ENCODE measurements at regions not wholly inside any gene's neighbourhood (a gene's known extent, or its start where the extent isn't known, plus 50 kb on each side); places are given as distances from the start of the nearest gene placed in this dataset.
A peak's percentile ranks its signal among the peaks of the same experiment; 100 is the strongest.
"Not testable (repeated sequence)": the region's sequence is repeated elsewhere in the genome, so short reads cannot be mapped to it uniquely, and the experiment has no call there.

DNA sequence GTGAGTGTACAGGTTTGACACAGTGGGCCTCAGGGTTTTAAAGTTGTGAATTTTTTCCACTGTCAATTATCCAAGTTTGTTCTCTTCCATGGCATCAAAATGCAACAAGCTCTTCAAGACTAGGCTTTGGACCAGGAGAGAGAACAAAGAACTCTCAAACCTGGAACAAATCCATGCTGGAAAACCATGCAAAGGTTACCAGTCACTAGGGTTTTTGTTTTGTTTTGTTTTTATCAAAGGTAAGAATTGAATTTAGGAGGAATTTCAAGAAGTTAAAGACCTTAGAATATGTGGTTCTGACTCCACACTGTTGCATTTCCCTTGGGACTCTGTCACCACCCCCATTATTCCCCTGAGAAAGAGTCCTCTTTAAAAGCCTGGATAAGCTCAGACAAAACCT is 191.1 kb upstream of the PIK3R1 start:
- TF ChIP-seq NR2F2 (IDR thresholded peaks at IDR 0.05) (no peak), EGR1 (IDR thresholded peaks at IDR 0.05; ENCODE audit: low read depth in 2 of 2) (no peak), HNF4A (conservative IDR thresholded peaks at IDR 0.05) (no peak), JUND (IDR thresholded peaks at IDR 0.05) (no peak), RXRA (IDR thresholded peaks at IDR 0.05) (no peak), SP1 (IDR thresholded peaks at IDR 0.05) (no peak)
- TF ChIP-seq, protein P1, sequence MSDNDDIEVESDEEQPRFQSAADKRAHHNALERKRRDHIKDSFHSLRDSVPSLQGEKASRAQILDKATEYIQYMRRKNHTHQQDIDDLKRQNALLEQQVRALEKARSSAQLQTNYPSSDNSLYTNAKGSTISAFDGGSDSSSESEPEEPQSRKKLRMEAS (IDR thresholded peaks at IDR 0.05): no peak
- TF ChIP-seq, protein P2, sequence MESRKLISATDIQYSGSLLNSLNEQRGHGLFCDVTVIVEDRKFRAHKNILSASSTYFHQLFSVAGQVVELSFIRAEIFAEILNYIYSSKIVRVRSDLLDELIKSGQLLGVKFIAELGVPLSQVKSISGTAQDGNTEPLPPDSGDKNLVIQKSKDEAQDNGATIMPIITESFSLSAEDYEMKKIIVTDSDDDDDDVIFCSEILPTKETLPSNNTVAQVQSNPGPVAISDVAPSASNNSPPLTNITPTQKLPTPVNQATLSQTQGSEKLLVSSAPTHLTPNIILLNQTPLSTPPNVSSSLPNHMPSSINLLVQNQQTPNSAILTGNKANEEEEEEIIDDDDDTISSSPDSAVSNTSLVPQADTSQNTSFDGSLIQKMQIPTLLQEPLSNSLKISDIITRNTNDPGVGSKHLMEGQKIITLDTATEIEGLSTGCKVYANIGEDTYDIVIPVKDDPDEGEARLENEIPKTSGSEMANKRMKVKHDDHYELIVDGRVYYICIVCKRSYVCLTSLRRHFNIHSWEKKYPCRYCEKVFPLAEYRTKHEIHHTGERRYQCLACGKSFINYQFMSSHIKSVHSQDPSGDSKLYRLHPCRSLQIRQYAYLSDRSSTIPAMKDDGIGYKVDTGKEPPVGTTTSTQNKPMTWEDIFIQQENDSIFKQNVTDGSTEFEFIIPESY (IDR thresholded peaks at IDR 0.05): no peak
- Histone ChIP-seq H3K9ac (ENCODE audit: low read depth in 1 of 2, low read length in 2 of 2) (no peak overlapping the region), H3K4me1 (ENCODE audit: control insufficient read depth in 4 of 4, insufficient read depth in 4 of 4, low read length in 3 of 4) (peaks cover 0 to 10% (median 3%) of the 10 kb centered on the region in 4 donors), H3K36me3 (ENCODE audit: control insufficient read depth in 4 of 4, insufficient read depth in 3 of 4, low read depth in 1 of 4, low read length in 3 of 4) (no peaks in the 10 kb centered on the region), H3K27me3 (ENCODE audit: control insufficient read depth in 4 of 4, insufficient read depth in 4 of 4, low read length in 3 of 4) (no peaks in the 10 kb centered on the region), H3K27ac (ENCODE audit: low read depth in 1 of 2, low read length in 2 of 2) (no peak overlapping the region), H3K4me3 (ENCODE audit: low read depth in 1 of 3, low read length in 3 of 3) (no peak overlapping the region), H3K9me3 (ENCODE audit: control insufficient read depth in 4 of 4, low read length in 3 of 4) (no peaks in the 10 kb centered on the region)
- DNase-seq (ENCODE audit: low spot score): no peak

DNA sequence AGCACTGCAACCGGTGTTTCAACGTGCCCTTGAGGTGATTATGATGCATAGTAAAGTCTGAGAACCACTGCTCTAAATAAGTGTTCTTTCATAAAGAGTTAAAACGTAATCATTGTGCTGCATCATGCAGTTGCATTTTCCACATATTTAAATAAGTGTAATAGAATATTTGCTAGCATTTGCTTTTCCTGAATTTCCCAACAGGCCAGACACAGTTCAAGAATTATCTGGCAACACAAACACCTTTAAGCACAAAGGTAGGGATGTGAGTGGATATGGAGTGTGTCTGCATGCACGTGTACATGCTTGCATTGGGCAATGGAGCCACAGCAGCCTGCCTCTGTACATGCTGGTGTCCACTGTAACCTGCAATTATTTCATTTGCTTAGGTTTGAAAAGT is 193.6 kb upstream of the PIK3R1 start:
- Histone ChIP-seq H3K27ac (ENCODE audit: low read depth in 1 of 2, low read length in 2 of 2) (no peak overlapping the region), H3K9me3 (ENCODE audit: control insufficient read depth in 4 of 4, low read length in 3 of 4) (no peaks in the 10 kb centered on the region), H3K4me3 (ENCODE audit: low read depth in 1 of 3, low read length in 3 of 3) (no peak overlapping the region), H3K9ac (ENCODE audit: low read depth in 1 of 2, low read length in 2 of 2) (no peak overlapping the region), H3K36me3 (ENCODE audit: control insufficient read depth in 4 of 4, insufficient read depth in 3 of 4, low read depth in 1 of 4, low read length in 3 of 4) (no peaks in the 10 kb centered on the region), H3K4me1 (ENCODE audit: control insufficient read depth in 4 of 4, insufficient read depth in 4 of 4, low read length in 3 of 4) (peaks cover 0 to 10% (median 3%) of the 10 kb centered on the region in 4 donors), H3K27me3 (ENCODE audit: control insufficient read depth in 4 of 4, insufficient read depth in 4 of 4, low read length in 3 of 4) (no peaks in the 10 kb centered on the region)
- no peak for DNase-seq (ENCODE audit: low spot score)
- 74% methylated on average over 4 of the region's 4 CpGs for WGBS
- peak; percentile 24 for TF ChIP-seq SP1 (IDR thresholded peaks at IDR 0.05)
- TF ChIP-seq, protein P1 (IDR thresholded peaks at IDR 0.05): no peak
- TF ChIP-seq FOXA2 (IDR thresholded peaks at IDR 0.05): no peak
- TF ChIP-seq, protein P3, sequence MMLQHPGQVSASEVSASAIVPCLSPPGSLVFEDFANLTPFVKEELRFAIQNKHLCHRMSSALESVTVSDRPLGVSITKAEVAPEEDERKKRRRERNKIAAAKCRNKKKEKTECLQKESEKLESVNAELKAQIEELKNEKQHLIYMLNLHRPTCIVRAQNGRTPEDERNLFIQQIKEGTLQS (IDR thresholded peaks at IDR 0.05): no peak
- TF ChIP-seq HNF4A (conservative IDR thresholded peaks at IDR 0.05): peak; percentile 33 to 44
- no peak for TF ChIP-seq GABPA (IDR thresholded peaks at IDR 0.05 in 1 of 2, conservative IDR thresholded peaks at IDR 0.05 in 1 of 2)
- peak; percentile 42 to 60 for TF ChIP-seq RXRA (IDR thresholded peaks at IDR 0.05)
- TF ChIP-seq TAF1 (conservative IDR thresholded peaks at IDR 0.05): no peak
- TF ChIP-seq RAD21 (IDR thresholded peaks at IDR 0.05): peak; percentile 32 to 46

DNA sequence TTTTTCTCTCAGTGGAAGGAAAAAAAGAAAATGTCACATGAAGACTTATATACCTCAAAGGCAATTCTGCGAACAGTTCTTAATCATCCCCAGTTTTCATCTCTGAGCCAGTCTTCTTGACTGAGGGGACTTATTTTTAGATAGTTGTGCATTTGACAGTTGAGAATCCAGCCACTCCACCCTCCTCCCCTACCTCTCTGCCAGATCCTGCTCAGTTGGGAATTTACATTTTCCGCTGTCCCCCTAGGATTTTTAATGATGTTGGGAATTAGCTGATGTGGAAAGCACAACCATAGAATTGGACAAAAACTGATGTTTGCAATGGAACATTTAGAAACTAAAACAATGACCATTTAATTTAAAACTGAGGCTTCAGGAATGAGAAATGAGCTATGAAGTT is 194.3 kb upstream of the PIK3R1 start:
- WGBS: 89% methylated on average over 2 of the region's 2 CpGs
- no peak overlapping the region for H3K9ac ChIP-seq (ENCODE audit: low read depth in 1 of 2, low read length in 2 of 2)
- no peaks in the 10 kb centered on the region for H3K27me3 ChIP-seq (ENCODE audit: control insufficient read depth in 4 of 4, insufficient read depth in 4 of 4, low read length in 3 of 4)
- no peaks in the 10 kb centered on the region for H3K36me3 ChIP-seq (ENCODE audit: control insufficient read depth in 4 of 4, insufficient read depth in 3 of 4, low read depth in 1 of 4, low read length in 3 of 4)
- peaks cover 0 to 10% (median 3%) of the 10 kb centered on the region in 4 donors for H3K4me1 ChIP-seq (ENCODE audit: control insufficient read depth in 4 of 4, insufficient read depth in 4 of 4, low read length in 3 of 4)
- no peak for DNase-seq (ENCODE audit: low spot score)
- H3K9me3 ChIP-seq (ENCODE audit: control insufficient read depth in 4 of 4, low read length in 3 of 4): no peaks in the 10 kb centered on the region
- no peak overlapping the region for H3K4me3 ChIP-seq (ENCODE audit: low read depth in 1 of 3, low read length in 3 of 3)
- TF ChIP-seq RAD21 (IDR thresholded peaks at IDR 0.05): no peak
- TF ChIP-seq GABPA (IDR thresholded peaks at IDR 0.05 in 1 of 2, conservative IDR thresholded peaks at IDR 0.05 in 1 of 2): no peak
- TF ChIP-seq, protein P2 (IDR thresholded peaks at IDR 0.05): no peak
- no peak for TF ChIP-seq TAF1 (conservative IDR thresholded peaks at IDR 0.05)
- TF ChIP-seq FOXA2 (IDR thresholded peaks at IDR 0.05): no peak
- TF ChIP-seq YY1 (IDR thresholded peaks at IDR 0.05): no peak
- TF ChIP-seq, protein P3 (IDR thresholded peaks at IDR 0.05): no peak
- H3K27ac ChIP-seq (ENCODE audit: low read depth in 1 of 2, low read length in 2 of 2): no peak overlapping the region

DNA sequence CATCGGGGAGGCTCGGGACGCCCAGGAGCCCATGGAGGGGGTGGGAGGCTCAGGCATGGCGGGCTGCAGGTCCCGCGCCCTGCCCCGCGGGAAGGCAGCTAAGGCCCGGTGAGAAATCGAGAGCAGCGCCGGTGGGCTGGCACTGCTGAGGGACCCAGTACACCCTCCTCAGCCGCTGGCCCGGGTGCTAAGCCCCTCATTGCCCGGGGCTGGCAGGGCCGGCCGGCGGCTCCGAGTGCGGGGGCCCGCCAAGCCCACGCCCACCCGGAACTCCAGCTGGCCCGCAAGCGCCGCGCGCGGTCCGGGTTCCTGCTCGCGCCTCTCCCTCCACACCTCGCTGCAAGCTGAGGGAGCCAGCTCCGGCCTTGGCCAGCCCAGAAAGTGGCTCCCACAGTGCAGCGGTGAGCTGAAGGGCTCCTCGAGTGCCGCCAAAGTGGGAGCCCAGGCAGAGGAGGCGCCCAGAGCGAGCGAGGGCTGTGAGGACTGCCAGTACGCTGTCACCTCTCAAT is 195.0 kb upstream of the PIK3R1 start:
- H3K9me3 ChIP-seq (ENCODE audit: control insufficient read depth in 4 of 4, low read length in 3 of 4); H3K36me3 ChIP-seq (ENCODE audit: control insufficient read depth in 4 of 4, insufficient read depth in 3 of 4, low read depth in 1 of 4, low read length in 3 of 4); H3K9ac ChIP-seq (ENCODE audit: low read depth in 1 of 2, low read length in 2 of 2); H3K27me3 ChIP-seq (ENCODE audit: control insufficient read depth in 4 of 4, insufficient read depth in 4 of 4, low read length in 3 of 4); H3K4me3 ChIP-seq (ENCODE audit: low read depth in 1 of 3, low read length in 3 of 3); H3K27ac ChIP-seq (ENCODE audit: low read depth in 1 of 2, low read length in 2 of 2); DNase-seq (ENCODE audit: low spot score): not testable (repeated sequence)
- 94% methylated on average over 41 of the region's 41 CpGs for WGBS
- peaks cover 0 to 10% (median 3%) of the 10 kb centered on the region in 4 donors for H3K4me1 ChIP-seq (ENCODE audit: control insufficient read depth in 4 of 4, insufficient read depth in 4 of 4, low read length in 3 of 4)

Measured in liver (tissue), 7 donors.